GM19455 (cell line): ENCODE measurements at regions not wholly inside any gene's neighbourhood (a gene's known extent, or its start where the extent isn't known, plus 50 kb on each side); places are given as distances from the start of the nearest gene placed in this dataset.
"Not testable (repeated sequence)": the region's sequence is repeated elsewhere in the genome, so short reads cannot be mapped to it uniquely, and the experiment has no call there.

Experiments
- ATAC-seq: cut with Tn5 transposase; IDR thresholded peaks from one replicate; pipeline ENCODE4 v1.9.1; 2021; ENCODE audit not compliant: unreplicated experiment

DNA sequence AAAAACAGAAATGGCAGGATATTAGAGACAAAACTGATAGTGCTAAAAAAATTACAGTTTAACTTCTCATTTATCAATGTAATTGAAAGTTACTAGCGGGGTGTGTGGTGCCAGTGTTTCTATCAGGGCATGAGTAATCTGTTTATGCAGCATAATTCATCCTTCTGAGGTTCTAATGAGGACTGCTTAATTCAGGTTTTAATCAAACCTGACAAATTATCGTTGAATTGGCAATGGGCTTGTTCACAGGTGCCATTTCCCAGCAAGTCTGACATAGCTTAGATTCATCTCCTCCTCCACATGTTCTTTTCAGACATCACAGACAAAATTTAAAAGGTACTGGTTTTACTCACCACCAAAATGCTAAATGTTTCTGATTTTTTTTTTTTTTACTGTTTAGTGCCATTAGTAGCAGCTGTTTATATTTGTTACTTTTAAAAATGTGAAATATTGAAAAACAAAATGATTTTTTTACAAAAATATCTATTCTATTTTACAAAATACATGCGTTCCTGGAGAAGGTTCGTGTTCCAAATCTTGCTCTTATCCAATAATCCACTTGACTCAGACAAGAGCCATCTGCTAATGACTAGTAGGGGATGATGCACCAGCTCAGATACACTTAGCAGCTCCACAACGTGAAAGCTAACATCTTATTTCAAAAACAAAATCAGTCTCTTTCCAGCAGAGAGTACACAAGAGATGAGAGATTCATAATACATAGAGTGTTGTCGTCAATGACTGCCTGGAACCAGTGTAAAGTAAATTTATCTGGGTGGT is 447.7 kb upstream of the DPPA4 start:
- ATAC-seq = no peak

DNA sequence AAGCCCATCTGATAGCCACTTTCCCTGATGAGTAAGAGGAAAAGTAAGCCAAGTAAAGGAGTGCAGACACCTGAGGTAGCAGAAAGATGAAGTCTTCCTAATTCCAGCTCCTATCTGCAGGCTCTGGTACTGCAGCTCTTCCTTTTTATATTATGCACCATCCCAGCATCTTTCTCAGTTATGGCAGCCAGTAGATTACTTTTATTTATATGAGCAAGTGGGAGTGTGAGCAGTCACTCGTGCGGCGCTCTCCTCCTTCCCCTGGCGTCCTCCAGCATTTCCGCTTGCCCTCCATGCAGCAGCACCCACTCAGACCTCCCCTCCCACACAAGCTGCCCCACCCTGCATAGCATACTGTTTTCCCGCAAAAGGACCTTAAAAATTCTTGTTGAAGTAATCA is 465.9 kb upstream of the DPPA4 start:
- no peak for ATAC-seq

- no peak for ATAC-seq
These were observed 467.4 kb upstream of the DPPA4 start for GRCh38 chr3:109804697-109805096.

DNA sequence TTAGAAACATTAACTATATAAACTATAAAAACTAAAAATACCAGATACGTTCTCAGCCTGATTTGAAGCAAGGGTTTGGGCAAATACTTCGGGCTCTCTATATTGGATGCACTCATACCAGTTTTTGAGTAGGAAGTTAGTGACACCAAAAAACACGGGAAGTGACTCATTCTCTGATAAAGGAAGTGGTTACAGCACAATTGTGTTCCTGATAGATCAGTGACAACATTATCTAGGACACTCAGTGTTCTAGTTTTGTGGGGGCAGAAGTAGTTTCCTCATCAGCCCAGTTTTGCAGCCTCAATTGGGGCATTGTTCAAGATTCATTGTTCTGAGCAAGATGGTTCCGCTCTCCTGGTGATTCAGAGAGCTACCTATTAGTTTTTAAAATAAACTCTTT is 469.6 kb upstream of the DPPA4 start:
- ATAC-seq = no peak

DNA sequence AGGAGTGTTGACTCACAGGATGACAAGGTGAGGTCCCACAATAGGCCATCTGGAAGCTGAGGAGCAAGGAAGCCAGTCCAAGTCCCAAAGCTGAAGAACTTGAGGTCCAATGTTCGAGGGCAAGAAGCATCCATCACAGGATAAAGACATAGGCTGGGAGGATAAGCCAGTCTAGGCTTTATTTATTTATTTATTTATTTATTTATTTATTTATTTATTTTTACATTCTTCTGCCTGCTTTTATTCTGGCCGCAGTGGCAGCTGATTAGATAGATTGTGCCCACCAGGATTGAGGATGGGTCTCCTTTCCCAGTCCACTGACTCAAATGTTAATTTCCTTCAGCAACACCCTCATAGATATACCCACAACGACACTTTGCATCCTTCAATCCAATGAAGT is 472.2 kb upstream of the DPPA4 start:
- no peak for ATAC-seq

- no peak for ATAC-seq
These were observed 480.7 kb upstream of the DPPA4 start for GRCh38 chr3:109818081-109818480.

- no peak for ATAC-seq
These were observed 482.4 kb upstream of the DPPA4 start for GRCh38 chr3:109819734-109820133.

GRCh38 chr3:109825971-109826810 is 488.8 kb upstream of the DPPA4 start:
- ATAC-seq = no peak

DNA sequence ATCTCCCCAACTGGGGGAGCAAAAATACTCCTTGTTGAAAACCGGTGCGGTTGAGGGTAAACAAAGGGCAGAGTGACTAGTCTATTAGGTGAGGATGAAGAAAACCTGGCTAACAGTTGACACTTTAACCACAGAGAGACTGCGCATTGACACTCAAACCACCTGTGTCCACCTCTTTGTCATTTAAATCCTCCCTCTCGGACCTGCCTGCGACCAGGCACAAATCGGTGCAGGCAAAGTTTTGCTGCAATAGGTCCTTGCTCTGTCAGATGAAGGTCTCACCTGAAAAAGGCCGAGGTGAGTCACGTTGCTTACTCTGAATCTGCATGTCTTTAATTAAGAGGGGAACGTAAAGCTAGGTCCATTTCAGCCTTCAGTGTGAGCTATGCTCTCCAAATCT is 494.1 kb upstream of the DPPA4 start:
- ATAC-seq = no peak

GRCh38 chr3:109835958-109836357 is 498.6 kb upstream of the DPPA4 start:
- ATAC-seq = no peak

DNA sequence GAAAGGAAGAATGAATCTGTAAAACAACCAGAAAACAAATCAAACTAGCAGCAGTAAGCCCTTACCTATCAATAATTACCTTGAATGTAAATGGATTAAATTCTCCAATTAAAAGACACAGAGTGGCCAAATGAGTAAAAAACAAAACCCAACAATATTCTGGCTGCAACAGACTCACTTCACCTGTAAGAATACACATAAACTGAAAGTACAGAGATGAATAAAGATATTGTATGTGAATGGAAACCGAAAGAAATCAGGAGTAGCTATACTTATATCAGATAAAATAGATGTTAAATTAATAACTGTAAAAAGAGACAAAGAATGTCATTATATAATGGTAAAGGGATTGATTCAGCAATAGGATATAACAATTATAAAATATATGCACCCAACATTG is 514.5 kb upstream of the DPPA4 start:
- ATAC-seq = no peak

DNA sequence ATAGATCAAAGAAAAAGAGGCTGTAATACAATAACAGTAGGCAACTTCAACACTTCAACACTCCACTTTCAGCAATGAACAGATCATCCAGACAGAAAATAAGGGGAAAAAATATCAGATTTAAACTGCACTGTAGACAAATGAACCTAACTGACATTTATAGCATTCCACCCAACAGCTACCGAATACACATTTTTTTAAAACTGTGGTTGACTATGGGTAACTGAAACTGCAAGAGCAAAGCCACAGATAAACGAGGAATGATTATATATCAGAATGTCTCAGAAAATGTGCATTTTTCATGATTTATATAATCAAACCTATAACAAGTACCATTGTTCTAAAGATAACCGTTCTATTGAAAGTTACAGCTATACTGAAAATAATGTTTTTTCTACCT is 514.9 kb upstream of the DPPA4 start:
- ATAC-seq = no peak

DNA sequence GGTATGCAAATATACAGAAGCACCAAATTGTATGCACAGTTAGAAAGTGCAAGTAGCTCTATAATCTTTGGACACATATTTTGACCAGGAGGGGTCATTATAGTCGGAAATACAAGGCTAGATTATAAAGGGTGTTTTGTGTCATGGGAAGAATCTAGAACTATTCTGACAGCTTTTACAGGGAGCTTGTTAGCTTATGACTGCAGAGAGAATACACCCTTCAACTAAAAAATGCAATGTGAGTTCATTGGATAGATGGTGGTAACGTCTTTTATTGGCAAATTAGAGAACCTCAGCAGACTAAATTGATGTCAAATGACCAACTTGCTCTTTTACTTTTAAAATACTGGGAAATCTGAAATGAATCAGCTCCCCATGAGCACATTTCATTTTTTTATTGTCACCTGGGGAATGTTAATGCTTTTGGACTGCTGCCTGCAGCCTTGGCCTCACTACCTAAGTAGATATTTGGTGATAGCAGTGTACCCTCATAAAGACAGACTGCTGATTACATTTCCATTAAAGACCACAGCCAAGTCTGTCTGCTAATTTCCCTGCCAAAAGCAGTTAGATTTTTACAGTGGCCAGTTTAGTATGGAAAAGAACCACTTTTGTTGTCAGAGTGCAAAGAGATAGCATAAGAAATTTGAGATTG is 515.9 kb upstream of the DPPA4 start:
- ATAC-seq = no peak

DNA sequence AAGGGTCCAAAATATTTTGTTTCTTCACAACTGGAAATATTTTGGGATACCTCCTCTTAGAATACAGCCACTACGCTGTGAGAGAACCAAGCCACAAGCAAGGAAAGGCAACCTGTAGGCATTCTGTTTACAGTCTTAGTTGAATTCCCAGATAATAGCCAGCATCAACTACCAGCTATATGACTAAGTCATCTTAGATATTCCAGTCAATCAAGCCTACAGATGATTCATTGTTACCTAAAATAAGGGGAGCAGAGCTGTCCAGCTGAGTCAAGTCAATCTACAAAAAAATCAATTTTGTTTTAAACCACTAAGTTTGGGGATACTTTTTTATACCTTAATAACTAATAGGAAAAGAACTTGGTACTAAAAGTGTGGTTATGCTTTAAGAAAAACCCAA is 526.4 kb upstream of the DPPA4 start:
- ATAC-seq = no peak

DNA sequence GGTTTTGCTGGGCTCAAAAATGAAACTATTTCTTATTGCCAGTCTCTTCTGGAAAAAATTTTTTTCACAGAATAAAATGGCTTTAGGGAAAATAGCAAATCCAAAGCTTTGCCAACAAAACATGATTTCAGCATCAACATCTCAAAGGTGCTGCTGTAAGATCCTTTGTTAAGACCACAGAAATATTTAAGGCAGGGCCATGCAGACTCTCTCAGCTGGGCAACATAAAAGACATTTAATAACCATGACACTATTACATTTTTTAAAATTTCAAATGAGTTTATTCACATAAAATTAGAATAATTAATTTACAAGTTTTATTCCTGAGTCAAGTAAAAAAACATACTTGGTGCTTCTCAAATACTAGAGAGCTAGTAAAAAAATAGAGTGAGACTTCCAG is 527.1 kb upstream of the DPPA4 start:
- ATAC-seq = no peak

DNA sequence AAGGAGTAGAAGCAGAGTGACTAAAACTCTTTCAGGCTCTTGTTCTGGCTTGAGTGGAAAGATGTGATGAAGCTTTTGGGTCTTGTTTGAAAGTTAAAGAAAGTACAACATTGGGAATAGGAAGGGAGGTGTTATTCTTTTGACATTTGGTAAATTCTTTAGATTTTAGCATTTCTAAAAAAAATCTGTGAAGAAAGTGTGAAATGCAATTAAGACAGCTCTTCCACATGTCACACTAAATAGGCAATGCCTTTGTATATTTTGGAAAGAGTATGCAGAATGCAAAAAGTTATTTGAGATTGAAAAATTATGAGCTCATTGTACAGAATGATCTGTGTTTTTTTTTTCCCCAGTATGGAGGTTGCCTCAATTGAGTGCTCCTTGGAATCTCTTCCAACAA is 532.2 kb upstream of the DPPA4 start:
- ATAC-seq = no peak

DNA sequence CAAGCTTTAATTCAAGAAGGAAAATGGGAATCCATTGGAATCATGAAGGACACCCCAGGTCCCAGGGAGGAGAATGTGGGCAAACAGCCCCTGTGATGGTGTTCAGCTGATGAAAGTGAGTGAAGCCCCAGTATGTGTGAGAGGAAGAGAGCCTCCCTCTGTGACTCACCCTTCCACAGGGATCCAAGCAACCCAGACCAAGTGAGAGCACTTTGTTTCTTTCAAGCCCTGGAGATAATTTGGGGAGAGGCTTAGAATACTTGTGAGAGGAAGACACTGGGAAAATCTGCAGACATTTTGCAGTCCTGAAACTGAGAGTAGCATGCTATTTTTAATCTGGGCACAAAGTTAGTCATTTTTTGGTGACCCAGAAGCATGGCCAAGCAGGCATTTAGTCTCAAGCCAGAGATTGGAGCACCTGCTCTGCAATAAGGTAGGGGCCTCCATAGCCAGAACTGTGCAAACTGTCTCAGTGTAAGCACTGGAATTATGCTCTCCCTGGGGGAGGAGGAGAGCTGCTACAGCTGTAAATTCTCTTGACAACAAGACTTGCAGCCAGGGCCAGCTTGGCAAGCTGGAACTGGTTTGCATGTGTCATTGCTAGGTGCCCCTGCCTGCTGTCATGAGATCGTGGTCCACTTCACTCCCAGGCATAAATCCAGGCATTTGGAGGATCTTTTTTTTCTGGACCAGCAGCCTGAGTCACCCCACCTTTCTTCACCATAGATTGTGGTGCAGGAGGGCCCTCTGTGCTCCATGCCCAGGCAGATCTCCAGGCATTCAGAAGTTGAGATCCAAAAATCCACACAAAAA is 537.8 kb upstream of the DPPA4 start:
- no peak for ATAC-seq

GRCh38 chr3:109877616-109878015 is 540.3 kb upstream of the DPPA4 start:
- ATAC-seq = not testable (repeated sequence)

DNA sequence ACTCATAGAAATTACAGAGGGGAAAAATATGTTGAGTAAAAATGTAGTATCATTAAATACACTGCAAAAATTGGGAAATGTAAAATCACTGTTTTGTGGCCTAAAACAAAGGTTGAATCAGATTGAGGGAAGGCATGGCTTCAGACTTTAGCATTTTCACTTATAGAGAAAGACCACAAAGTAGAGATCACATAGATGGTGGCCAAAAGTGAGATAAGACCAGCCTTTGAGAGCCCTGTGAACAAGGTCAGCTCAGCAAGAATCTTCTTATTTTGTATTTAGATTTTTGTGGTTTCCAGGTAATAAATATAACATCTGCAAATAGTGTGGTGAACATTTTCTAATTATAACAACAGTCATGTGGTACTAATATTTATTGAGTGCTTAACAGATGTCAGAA is 544.8 kb upstream of the DPPA4 start:
- no peak for ATAC-seq

DNA sequence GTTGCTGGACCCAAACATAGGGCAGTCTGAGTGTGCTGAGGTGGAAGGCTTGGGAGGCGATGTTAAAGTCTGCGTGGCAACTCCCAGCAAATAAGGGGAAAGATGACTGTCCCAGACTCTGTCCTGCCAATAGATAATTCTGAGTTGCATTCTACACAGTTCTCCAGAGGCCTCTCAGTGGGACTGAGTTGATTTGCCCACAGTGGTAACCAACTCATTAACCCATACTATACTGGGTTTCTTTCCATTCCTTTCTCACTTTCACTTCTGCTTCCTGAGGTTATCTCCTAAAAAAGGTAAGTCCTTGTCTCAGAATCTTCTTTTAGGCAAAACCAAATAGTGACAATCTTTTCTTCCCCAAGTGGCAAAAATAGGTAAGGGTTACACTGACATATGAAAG is 549.9 kb upstream of the DPPA4 start:
- no peak for ATAC-seq

DNA sequence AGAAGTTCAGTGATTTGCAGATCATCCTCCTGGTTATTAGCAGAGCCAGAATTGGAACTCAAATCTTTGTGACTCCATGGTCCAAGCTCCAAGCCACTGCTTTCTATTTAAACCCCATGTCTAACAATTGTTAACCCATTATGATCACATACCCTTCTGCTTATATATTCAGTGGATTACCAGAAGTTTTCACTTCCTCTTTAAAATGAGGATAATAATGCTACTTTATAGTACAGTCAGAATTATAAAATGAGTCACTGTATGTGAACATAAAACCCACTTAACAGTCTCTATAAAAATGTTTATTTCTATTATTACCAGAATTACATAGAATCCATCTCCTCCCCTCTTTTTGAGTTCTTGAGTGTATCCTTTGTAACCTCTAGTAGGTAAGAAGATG is 550.7 kb upstream of the DPPA4 start:
- no peak for ATAC-seq
